ENCODE measurements at regions not wholly inside any gene's neighbourhood (a gene's known extent, or its start where the extent isn't known, plus 50 kb on each side); places are given as distances from the start of the nearest gene placed in this dataset.

GRCh38 chr12:3336606-3337311 lies 154.2 kb upstream of the PRMT8 start:
- TF ChIP-seq Cebpa-rat (IDR thresholded peaks at IDR 0.05), result no peak
- Histone ChIP-seq H3K9ac (no peak overlapping the region), H3K27ac (no peak overlapping the region), H3K4me1 (no peaks in the 10 kb centered on the region), H3K9me3 (replicated peaks in 1 of 11) (no peaks in the 10 kb centered on the region), H3K27me3 (no peaks in the 10 kb centered on the region), H3K4me2 (no peak overlapping the region), H3K36me3 (no peaks in the 10 kb centered on the region), H3K4me3 (no peak overlapping the region), H4K20me1 (no peaks in the 10 kb centered on the region; a peak in 1 of 22 replicates)

- no peak overlapping the region for H3K4me2 ChIP-seq
- no peak overlapping the region for H3K4me3 ChIP-seq
- no peaks in the 10 kb centered on the region for H3K9me3 ChIP-seq (replicated peaks in 1 of 11)
- H3K9ac ChIP-seq, result no peak overlapping the region
- TF ChIP-seq Cebpa-rat (IDR thresholded peaks at IDR 0.05), result no peak
- H3K27me3 ChIP-seq, result peaks cover 0 to 3% (median 0%) of the 10 kb centered on the region in 11 experiments; a peak in 1 of 22 replicates
- no peaks in the 10 kb centered on the region; a peak in 1 of 22 replicates for H4K20me1 ChIP-seq
- no peaks in the 10 kb centered on the region for H3K36me3 ChIP-seq
- H3K4me1 ChIP-seq, result no peaks in the 10 kb centered on the region
- no peak overlapping the region for H3K27ac ChIP-seq
These were observed 153.1 kb upstream of the PRMT8 start for GRCh38 chr12:3337944-3338343.

- no peaks in the 10 kb centered on the region for H3K36me3 ChIP-seq
- no peaks in the 10 kb centered on the region for H3K9me3 ChIP-seq (replicated peaks in 1 of 11)
- peaks cover 0 to 3% (median 0%) of the 10 kb centered on the region in 11 experiments; a peak in 1 of 22 replicates for H3K27me3 ChIP-seq
- H3K4me2 ChIP-seq, result no peak overlapping the region
- no peaks in the 10 kb centered on the region for H3K4me1 ChIP-seq
- H3K4me3 ChIP-seq, result no peak overlapping the region
- no peaks in the 10 kb centered on the region for H4K20me1 ChIP-seq
- H3K9ac ChIP-seq, result no peak overlapping the region
- TF ChIP-seq Cebpa-rat (IDR thresholded peaks at IDR 0.05), result no peak
- H3K27ac ChIP-seq, result no peak overlapping the region
These were observed 151.8 kb upstream of the PRMT8 start for GRCh38 chr12:3339221-3339620.

- H3K27me3 ChIP-seq, result peaks cover 0 to 3% (median 0%) of the 10 kb centered on the region in 11 experiments; a peak in 1 of 22 replicates
- H3K9me3 ChIP-seq (replicated peaks in 1 of 11), result peaks cover 0 to 5% (median 0%) of the 10 kb centered on the region in 11 experiments; a peak in 6 of 22 replicates
- H4K20me1 ChIP-seq, result no peaks in the 10 kb centered on the region
- H3K27ac ChIP-seq, result no peak overlapping the region
- no peaks in the 10 kb centered on the region for H3K4me1 ChIP-seq
- TF ChIP-seq Cebpa-rat (IDR thresholded peaks at IDR 0.05), result no peak
- H3K36me3 ChIP-seq, result no peaks in the 10 kb centered on the region
- no peak overlapping the region for H3K9ac ChIP-seq
- H3K4me2 ChIP-seq, result no peak overlapping the region
- H3K4me3 ChIP-seq, result no peak overlapping the region
These were observed 149.4 kb upstream of the PRMT8 start for GRCh38 chr12:3341594-3341993.

GRCh38 chr12:3342051-3342450 lies 149.0 kb upstream of the PRMT8 start:
- Histone ChIP-seq H3K4me2 (no peak overlapping the region; a peak in 1 of 22 replicates), H4K20me1 (no peaks in the 10 kb centered on the region), H3K27me3 (peaks cover 0 to 3% (median 0%) of the 10 kb centered on the region in 11 experiments; a peak in 1 of 22 replicates), H3K27ac (no peak overlapping the region), H3K9ac (no peak overlapping the region), H3K9me3 (replicated peaks in 1 of 11) (peaks cover 0 to 7% (median 0%) of the 10 kb centered on the region in 11 experiments; a peak in 6 of 22 replicates), H3K36me3 (no peaks in the 10 kb centered on the region), H3K4me3 (no peak overlapping the region), H3K4me1 (no peaks in the 10 kb centered on the region)
- no peak for TF ChIP-seq Cebpa-rat (IDR thresholded peaks at IDR 0.05)

- Histone ChIP-seq H4K20me1 (no peaks in the 10 kb centered on the region), H3K9ac (no peak overlapping the region), H3K36me3 (no peaks in the 10 kb centered on the region), H3K27me3 (no peaks in the 10 kb centered on the region), H3K4me3 (no peak overlapping the region), H3K4me2 (no peak overlapping the region), H3K4me1 (no peaks in the 10 kb centered on the region), H3K27ac (no peak overlapping the region), H3K9me3 (replicated peaks in 1 of 11) (peaks cover 0 to 10% (median 0%) of the 10 kb centered on the region in 11 experiments; a peak in 6 of 22 replicates)
- TF ChIP-seq Cebpa-rat (IDR thresholded peaks at IDR 0.05), result no peak
These were observed 142.9 kb upstream of the PRMT8 start for GRCh38 chr12:3348055-3348454.

- Histone ChIP-seq H3K27ac (no peak overlapping the region), H3K4me2 (no peak overlapping the region), H3K4me1 (no peaks in the 10 kb centered on the region), H3K27me3 (no peaks in the 10 kb centered on the region), H3K9me3 (replicated peaks in 1 of 11) (peaks cover 0 to 10% (median 0%) of the 10 kb centered on the region in 11 experiments; a peak in 6 of 22 replicates), H3K9ac (no peak overlapping the region), H4K20me1 (no peaks in the 10 kb centered on the region), H3K36me3 (no peaks in the 10 kb centered on the region), H3K4me3 (no peak overlapping the region)
- TF ChIP-seq Cebpa-rat (IDR thresholded peaks at IDR 0.05), result no peak
These were observed 140.6 kb upstream of the PRMT8 start for GRCh38 chr12:3350432-3350831.

GRCh38 chr12:3351731-3352130 lies 139.3 kb upstream of the PRMT8 start:
- Histone ChIP-seq H3K27me3 (no peaks in the 10 kb centered on the region), H3K36me3 (no peaks in the 10 kb centered on the region), H3K27ac (no peak overlapping the region), H3K9me3 (replicated peaks in 1 of 11) (peaks cover 0 to 10% (median 0%) of the 10 kb centered on the region in 11 experiments; a peak in 4 of 22 replicates), H3K9ac (no peak overlapping the region), H3K4me3 (no peak overlapping the region), H3K4me1 (no peaks in the 10 kb centered on the region), H4K20me1 (no peaks in the 10 kb centered on the region), H3K4me2 (no peak overlapping the region)
- no peak for TF ChIP-seq Cebpa-rat (IDR thresholded peaks at IDR 0.05)

- H3K4me2 ChIP-seq, result no peak overlapping the region
- no peaks in the 10 kb centered on the region for H3K27me3 ChIP-seq
- no peaks in the 10 kb centered on the region for H3K4me1 ChIP-seq
- no peak overlapping the region for H3K4me3 ChIP-seq
- no peak overlapping the region for H3K9ac ChIP-seq
- TF ChIP-seq Cebpa-rat (IDR thresholded peaks at IDR 0.05), result no peak
- H4K20me1 ChIP-seq, result no peaks in the 10 kb centered on the region
- no peaks in the 10 kb centered on the region for H3K36me3 ChIP-seq
- H3K9me3 ChIP-seq (replicated peaks in 1 of 11), result peaks cover 0 to 13% (median 0%) of the 10 kb centered on the region in 11 experiments; a peak in 3 of 22 replicates
- no peak overlapping the region for H3K27ac ChIP-seq
These were observed 138.8 kb upstream of the PRMT8 start for GRCh38 chr12:3352230-3352629.

- peaks cover 0 to 13% (median 0%) of the 10 kb centered on the region in 11 experiments; a peak in 3 of 22 replicates for H3K9me3 ChIP-seq (replicated peaks in 1 of 11)
- no peak overlapping the region for H3K27ac ChIP-seq
- TF ChIP-seq Cebpa-rat (IDR thresholded peaks at IDR 0.05), result no peak
- no peaks in the 10 kb centered on the region for H3K27me3 ChIP-seq
- peaks cover 0 to under 1% (median 0%) of the 10 kb centered on the region in 10 experiments; a peak in 1 of 20 replicates for H3K4me1 ChIP-seq
- no peaks in the 10 kb centered on the region for H4K20me1 ChIP-seq
- no peak overlapping the region for H3K9ac ChIP-seq
- no peaks in the 10 kb centered on the region for H3K36me3 ChIP-seq
- H3K4me3 ChIP-seq, result no peak overlapping the region
- H3K4me2 ChIP-seq, result no peak overlapping the region
These were observed 137.4 kb upstream of the PRMT8 start for GRCh38 chr12:3353621-3354020.
